Activated T-helper 17 cell treated with anti-CD3 and anti-CD28 coated beads, Interleukin-2, amount 50 U/mL, for 72 hours (primary cell): ENCODE measurements at regions not wholly inside any gene's neighbourhood (a gene's known extent, or its start where the extent isn't known, plus 50 kb on each side); places are given as distances from the start of the nearest gene placed in this dataset.
"Not testable (repeated sequence)": the region's sequence is repeated elsewhere in the genome, so short reads cannot be mapped to it uniquely, and the experiment has no call there.

Experiments used
- ATAC-seq: fragments of 150-1000 bp; cut with Tn5 transposase; replicated peaks from 2 replicates; pipeline ENCODE4 v1.10.0; 2021; ENCODE audit warnings: mild to moderate bottlenecking, moderate library complexity
- H3K27ac Mint-ChIP-seq: one replicate; pipeline ENCODE4 v1.8.0; 2022; ENCODE audit warnings: mixed read lengths
- H3K27me3 Mint-ChIP-seq: one replicate; pipeline ENCODE4 v1.8.0; 2022; ENCODE audit warnings: mixed read lengths
- H3K36me3 Mint-ChIP-seq: one replicate; pipeline ENCODE4 v1.8.0; 2022; ENCODE audit warnings: low read depth, mild to moderate bottlenecking, mixed read lengths
- H3K4me1 Mint-ChIP-seq: one replicate; pipeline ENCODE4 v1.8.0; 2022; ENCODE audit warnings: mixed read lengths
- H3K4me3 Mint-ChIP-seq: one replicate; pipeline ENCODE4 v1.8.0; 2022; ENCODE audit warnings: mild to moderate bottlenecking, mixed read lengths
- H3K9me3 Mint-ChIP-seq: one replicate; pipeline ENCODE4 v1.8.0; 2022; ENCODE audit warnings: mixed read lengths

- Mint-ChIP-seq H3K9me3 (no peaks in the 10 kb centered on the region), H3K27ac (no peak overlapping the region), H3K27me3 (peaks cover 18% of the 10 kb centered on the region), H3K4me1 (peaks cover 5% of the 10 kb centered on the region), H3K36me3 (no peaks in the 10 kb centered on the region), H3K4me3 (no peak overlapping the region)
- no peak for ATAC-seq
These were observed 72.1 kb upstream of the EPB41L1 start for GRCh38 chr20:36082315-36082915.

- not testable (repeated sequence) for H3K9me3 Mint-ChIP-seq, H3K27ac Mint-ChIP-seq, ATAC-seq, H3K36me3 Mint-ChIP-seq, H3K4me1 Mint-ChIP-seq, H3K4me3 Mint-ChIP-seq
- peaks cover 19% of the 10 kb centered on the region for H3K27me3 Mint-ChIP-seq
These were observed 71.3 kb upstream of the EPB41L1 start for GRCh38 chr20:36083200-36083599.

DNA sequence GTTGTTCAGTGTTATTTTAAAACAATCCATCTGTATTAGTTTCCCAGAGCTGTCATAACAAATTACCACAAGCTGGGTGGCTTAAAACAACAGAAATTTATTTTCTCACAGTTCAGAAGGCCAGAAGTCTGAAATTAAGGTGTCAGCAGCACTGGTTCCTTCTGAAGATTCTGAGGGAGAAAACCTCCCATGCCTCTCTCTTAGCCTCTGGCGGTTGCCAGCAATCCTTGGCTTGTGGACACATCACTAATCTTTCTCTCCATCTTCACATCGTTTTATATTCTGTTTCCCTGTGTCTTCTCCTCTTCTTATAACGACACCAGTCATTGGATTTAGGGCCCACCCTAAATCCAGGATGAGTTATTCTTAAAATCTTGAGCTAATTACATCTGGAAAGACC is 70.2 kb upstream of the EPB41L1 start:
- no peak overlapping the region for H3K4me3 Mint-ChIP-seq
- no peaks in the 10 kb centered on the region for H3K36me3 Mint-ChIP-seq
- peaks cover 19% of the 10 kb centered on the region for H3K27me3 Mint-ChIP-seq
- no peaks in the 10 kb centered on the region for H3K9me3 Mint-ChIP-seq
- peaks cover 5% of the 10 kb centered on the region for H3K4me1 Mint-ChIP-seq
- H3K27ac Mint-ChIP-seq: no peak overlapping the region
- no peak for ATAC-seq

DNA sequence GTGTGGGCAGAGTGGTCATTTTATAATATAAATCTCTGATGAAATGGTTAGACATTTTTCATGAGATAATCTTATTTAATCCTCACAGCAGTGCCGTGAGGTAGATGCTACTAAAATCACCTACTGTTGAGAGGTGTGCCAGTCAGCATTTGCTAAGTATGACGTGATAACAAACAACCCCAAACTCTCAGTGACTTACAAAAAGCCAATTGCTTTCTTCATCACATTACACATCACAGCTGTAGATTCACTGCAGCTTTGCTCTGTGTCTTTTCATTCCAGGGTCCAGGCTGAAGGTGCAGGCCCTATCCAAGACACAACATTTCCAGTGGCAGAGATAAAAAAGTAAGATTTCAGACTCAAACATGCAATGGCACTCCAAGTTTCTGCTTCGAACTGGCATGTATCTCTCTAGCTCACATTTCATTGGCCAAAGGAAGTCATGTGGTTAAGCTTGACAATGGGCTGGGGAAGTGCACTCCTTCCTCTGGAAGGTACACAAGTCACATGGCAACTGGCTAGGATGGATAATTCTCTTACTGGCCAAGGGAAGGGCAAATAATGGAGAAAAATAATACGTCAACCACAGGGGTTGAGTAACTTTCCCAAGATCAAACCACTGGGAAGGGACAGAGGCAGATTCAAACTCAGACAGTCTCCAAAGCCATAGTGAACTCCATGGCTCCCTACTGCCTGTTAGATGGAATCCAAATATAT is 69.5 kb upstream of the EPB41L1 start:
- Mint-ChIP-seq H3K4me1 (peaks cover 5% of the 10 kb centered on the region), H3K4me3 (no peak overlapping the region), H3K27ac (no peak overlapping the region)

DNA sequence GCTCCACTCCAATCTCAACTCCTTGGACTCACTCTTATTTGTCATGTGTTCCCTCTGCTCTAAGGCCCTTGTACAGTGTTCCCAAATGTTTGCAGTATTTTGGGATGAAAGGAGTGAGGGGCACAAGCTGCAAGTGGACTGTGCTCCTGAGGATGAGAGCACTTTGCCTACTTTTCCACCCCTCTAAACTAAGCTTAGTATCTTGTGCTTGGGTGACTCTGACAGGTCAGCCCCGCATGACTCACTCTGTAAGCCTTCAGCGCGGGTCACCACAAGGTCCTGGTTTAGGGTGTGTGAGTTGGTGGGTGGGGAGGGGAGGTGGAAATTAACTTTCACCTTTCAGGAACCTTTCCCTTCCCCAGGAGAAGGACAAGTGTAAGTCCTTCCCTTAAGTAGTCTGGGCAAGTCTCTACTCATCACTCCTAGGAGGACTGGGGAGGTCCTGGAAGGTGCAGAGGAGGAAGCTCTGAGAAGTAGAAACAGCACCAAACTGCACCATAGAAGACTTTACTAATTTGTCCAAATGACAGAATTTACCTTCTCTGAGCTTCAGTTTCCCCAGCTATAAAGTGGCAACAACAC is 68.8 kb upstream of the EPB41L1 start:
- H3K9me3 Mint-ChIP-seq: no peaks in the 10 kb centered on the region
- H3K27me3 Mint-ChIP-seq: peaks cover 28% of the 10 kb centered on the region
- no peak overlapping the region for H3K4me3 Mint-ChIP-seq
- no peak overlapping the region for H3K27ac Mint-ChIP-seq
- ATAC-seq: peak; percentile 59
- no peaks in the 10 kb centered on the region for H3K36me3 Mint-ChIP-seq
- H3K4me1 Mint-ChIP-seq: peaks cover 5% of the 10 kb centered on the region

More for the DNA sequence above, 69.5 kb upstream of the EPB41L1 start:
- H3K36me3 Mint-ChIP-seq: no peaks in the 10 kb centered on the region
- H3K9me3 Mint-ChIP-seq: no peaks in the 10 kb centered on the region
- H3K27me3 Mint-ChIP-seq: peaks cover 23% of the 10 kb centered on the region
- ATAC-seq: no peak

DNA sequence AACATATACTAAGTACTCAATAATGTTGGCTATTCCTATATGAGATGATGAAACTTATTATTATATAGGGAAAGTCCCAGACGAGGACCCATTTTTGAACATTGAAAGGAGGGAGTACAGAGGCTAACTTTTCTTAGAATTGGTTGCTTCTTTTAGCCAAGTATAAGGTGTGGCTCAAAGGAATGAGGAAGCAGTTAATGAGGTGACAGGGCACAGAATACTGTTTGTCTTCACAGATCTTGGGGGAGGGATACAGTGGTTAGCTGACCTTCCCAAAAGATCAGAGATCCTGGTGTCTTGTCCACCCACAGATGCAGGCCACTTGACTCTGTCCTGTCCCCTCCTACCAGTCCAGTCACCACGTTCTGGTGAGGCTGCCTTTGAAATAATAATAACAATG is 67.8 kb upstream of the EPB41L1 start:
- Mint-ChIP-seq H3K4me3 (no peak overlapping the region), H3K27me3 (peaks cover 36% of the 10 kb centered on the region), H3K36me3 (no peaks in the 10 kb centered on the region), H3K9me3 (no peaks in the 10 kb centered on the region), H3K27ac (no peak overlapping the region), H3K4me1 (peaks cover 5% of the 10 kb centered on the region)
- no peak for ATAC-seq

DNA sequence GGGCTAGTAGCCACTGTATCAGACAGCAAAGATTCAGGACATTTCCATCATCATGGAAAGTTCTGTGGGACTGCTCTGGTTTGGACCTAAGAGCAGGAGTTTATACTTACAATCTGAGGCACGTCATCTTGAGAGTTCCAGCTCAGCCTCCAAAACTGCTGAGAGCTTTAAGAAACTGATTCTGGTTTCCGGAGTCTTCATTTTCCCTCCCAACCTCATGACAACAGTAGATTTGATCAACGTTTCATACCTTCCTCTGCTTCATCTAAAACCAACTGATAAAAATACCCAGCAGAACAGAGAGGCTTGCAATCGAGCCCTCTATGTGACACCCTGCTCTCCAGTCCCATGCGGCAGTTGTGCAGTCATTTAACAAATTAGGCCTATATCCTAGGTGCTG is 64.3 kb upstream of the EPB41L1 start:
- Mint-ChIP-seq H3K27me3 (peaks cover 35% of the 10 kb centered on the region), H3K9me3 (no peaks in the 10 kb centered on the region), H3K27ac (no peak overlapping the region), H3K4me3 (no peak overlapping the region), H3K36me3 (no peaks in the 10 kb centered on the region), H3K4me1 (peaks cover 13% of the 10 kb centered on the region)
- peak; percentile 16 for ATAC-seq

- no peaks in the 10 kb centered on the region for H3K9me3 Mint-ChIP-seq
- no peaks in the 10 kb centered on the region for H3K36me3 Mint-ChIP-seq
- no peak for ATAC-seq
- peaks cover 38% of the 10 kb centered on the region for H3K27me3 Mint-ChIP-seq
- H3K27ac Mint-ChIP-seq: no peak overlapping the region
- H3K4me3 Mint-ChIP-seq: peak overlapping the region; percentile 52
- H3K4me1 Mint-ChIP-seq: peaks cover 11% of the 10 kb centered on the region
These were observed 62.8 kb upstream of the EPB41L1 start for GRCh38 chr20:36091561-36092397.

DNA sequence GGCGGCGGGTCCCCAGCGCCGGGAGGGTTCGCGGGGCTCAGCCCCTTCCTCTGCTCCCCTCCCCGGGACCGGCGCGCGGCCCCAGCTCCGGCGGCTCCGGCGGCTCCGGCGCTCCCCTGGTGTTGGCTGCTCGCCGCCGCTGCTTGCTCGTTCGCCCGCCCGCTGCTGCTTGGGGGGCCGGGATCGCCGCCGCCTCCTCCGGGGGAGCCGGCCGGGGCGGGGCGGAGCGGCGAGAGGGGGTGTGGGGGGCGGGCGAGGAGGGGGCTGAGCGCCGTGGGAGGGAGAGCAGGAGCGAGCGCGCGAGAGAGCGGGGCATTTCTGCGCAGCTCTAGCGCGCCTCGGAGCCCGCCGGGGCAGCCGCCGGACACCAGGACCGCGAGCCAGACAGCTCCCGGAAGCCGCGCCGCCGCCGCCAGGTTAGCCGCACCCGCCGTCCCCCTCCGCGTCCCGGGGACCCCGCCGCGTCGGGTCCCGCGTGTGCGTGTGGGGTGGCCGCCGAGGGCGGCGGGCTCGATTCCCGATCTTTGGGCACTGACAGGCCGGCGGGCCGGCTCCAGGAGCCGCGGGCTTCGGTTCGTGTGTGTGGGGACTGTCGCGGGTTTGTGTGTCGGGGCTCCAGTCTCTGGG is 62.0 kb upstream of the EPB41L1 start:
- ATAC-seq: peak; percentile 35
- no peaks in the 10 kb centered on the region for H3K36me3 Mint-ChIP-seq
- peaks cover 38% of the 10 kb centered on the region for H3K27me3 Mint-ChIP-seq
- H3K4me3 Mint-ChIP-seq: peak overlapping the region; percentile 85
- H3K27ac Mint-ChIP-seq: peak overlapping the region; percentile 30
- H3K4me1 Mint-ChIP-seq: peaks cover 11% of the 10 kb centered on the region
- no peaks in the 10 kb centered on the region for H3K9me3 Mint-ChIP-seq

DNA sequence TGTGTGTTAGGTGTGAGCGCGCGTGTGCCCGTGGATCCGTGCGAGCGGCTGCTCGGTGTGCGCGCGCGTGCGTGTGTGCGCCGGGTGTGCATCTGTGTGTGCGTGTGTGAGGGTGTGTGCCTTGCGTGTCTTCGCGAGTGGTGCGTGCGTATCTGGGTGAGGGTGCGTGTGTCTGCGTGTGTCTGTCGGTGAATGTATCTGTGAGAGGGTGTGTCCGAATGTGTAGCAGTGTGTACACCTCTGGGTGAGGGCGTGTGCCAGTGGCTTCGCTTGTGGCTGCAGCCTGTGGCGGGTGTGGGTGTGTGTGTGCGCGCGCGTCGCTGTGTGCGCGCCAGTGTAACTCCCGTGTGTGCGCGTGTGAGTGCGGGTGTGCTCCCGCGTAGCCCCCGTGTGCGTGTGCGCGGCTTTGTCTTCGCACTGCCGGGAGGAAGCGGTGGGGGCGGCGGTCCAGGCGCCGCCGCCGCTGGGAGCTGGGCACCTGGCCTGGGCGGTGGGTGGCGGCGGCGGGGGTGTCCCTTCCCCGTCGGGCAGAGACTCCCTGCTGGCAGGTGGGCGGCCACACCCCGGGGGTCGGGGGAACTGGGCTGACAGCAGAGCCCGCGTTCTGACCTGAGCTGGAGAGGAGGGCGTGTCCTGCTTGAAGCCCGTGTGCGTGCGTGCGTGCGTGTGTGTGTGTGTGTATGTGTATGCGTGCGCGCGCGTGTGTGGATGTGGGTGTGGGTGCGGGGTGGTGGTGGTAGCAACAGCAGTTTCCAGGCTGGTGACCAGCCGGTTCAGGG is 61.3 kb upstream of the EPB41L1 start:
- H3K4me3 Mint-ChIP-seq: peak overlapping the region; percentile 85
- H3K4me1 Mint-ChIP-seq: peaks cover 11% of the 10 kb centered on the region
- peak; percentile 54 for ATAC-seq
- H3K27me3 Mint-ChIP-seq: peaks cover 34% of the 10 kb centered on the region
- H3K36me3 Mint-ChIP-seq: no peaks in the 10 kb centered on the region
- H3K9me3 Mint-ChIP-seq: no peaks in the 10 kb centered on the region
- H3K27ac Mint-ChIP-seq: peak overlapping the region; percentile 30

GRCh38 chr20:36093804-36094145 is 60.8 kb upstream of the EPB41L1 start:
- H3K27ac Mint-ChIP-seq: no peak overlapping the region
- H3K9me3 Mint-ChIP-seq: no peaks in the 10 kb centered on the region
- ATAC-seq: peak; percentile 1
- no peaks in the 10 kb centered on the region for H3K36me3 Mint-ChIP-seq
- peaks cover 11% of the 10 kb centered on the region for H3K4me1 Mint-ChIP-seq
- H3K27me3 Mint-ChIP-seq: peaks cover 34% of the 10 kb centered on the region
- H3K4me3 Mint-ChIP-seq: peak overlapping the region; percentile 85

- Mint-ChIP-seq H3K4me3 (peak overlapping the region; percentile 85), H3K9me3 (no peaks in the 10 kb centered on the region), H3K36me3 (no peaks in the 10 kb centered on the region), H3K27me3 (peaks cover 34% of the 10 kb centered on the region), H3K27ac (no peak overlapping the region), H3K4me1 (peaks cover 11% of the 10 kb centered on the region)
- ATAC-seq: no peak
These were observed 60.0 kb upstream of the EPB41L1 start for GRCh38 chr20:36094497-36094896.

- no peak overlapping the region for H3K27ac Mint-ChIP-seq
These were observed 58.1 kb upstream of the EPB41L1 start for GRCh38 chr20:36096435-36096834.

More at GRCh38 chr20:36096435-36096834, 58.1 kb upstream of the EPB41L1 start:
- H3K36me3 Mint-ChIP-seq: no peaks in the 10 kb centered on the region
- H3K4me3 Mint-ChIP-seq: no peak overlapping the region
- no peaks in the 10 kb centered on the region for H3K9me3 Mint-ChIP-seq
- peak; percentile 45 for ATAC-seq
- peaks cover 11% of the 10 kb centered on the region for H3K4me1 Mint-ChIP-seq
- H3K27me3 Mint-ChIP-seq: peaks cover 20% of the 10 kb centered on the region
